Upper lobe of left lung (tissue), 4 donors: ENCODE measurements at regions not wholly inside any gene's neighbourhood (a gene's known extent, or its start where the extent isn't known, plus 50 kb on each side); places are given as distances from the start of the nearest gene placed in this dataset.

Experiments
- CTCF ChIP-seq, 6 experiments: fragments of 450-650 bp in 4 of 6; fragments of 200-600 bp in 2 of 6; sonication (generic) in 2 of 6; IDR thresholded peaks; one replicate each; pipeline ENCODE4 v1.5.1; 2016 to 2019; ENCODE audit warnings: antibody characterized with exemption in 6 of 6
- EP300 ChIP-seq, 4 donors: sonication (generic); formaldehyde crosslinking; IDR thresholded peaks; one replicate each; pipeline ENCODE4 v1.5.1; 2017; ENCODE audit warnings: antibody characterized with exemption in 4 of 4, control low read depth in 2 of 4
- POLR2A ChIP-seq, 4 donors: fragments of 450-650 bp; IDR thresholded peaks; one replicate each; pipeline ENCODE4 v1.5.1; 2016 to 2017; ENCODE audit warnings: antibody characterized with exemption in 4 of 4, mild to moderate bottlenecking in 2 of 4
- POLR2AphosphoS5 ChIP-seq, 2 donors: sonication (generic); formaldehyde crosslinking; IDR thresholded peaks; one replicate each; pipeline ENCODE4 v1.5.1; 2017; ENCODE audit warnings: antibody characterized with exemption in 2 of 2

DNA sequence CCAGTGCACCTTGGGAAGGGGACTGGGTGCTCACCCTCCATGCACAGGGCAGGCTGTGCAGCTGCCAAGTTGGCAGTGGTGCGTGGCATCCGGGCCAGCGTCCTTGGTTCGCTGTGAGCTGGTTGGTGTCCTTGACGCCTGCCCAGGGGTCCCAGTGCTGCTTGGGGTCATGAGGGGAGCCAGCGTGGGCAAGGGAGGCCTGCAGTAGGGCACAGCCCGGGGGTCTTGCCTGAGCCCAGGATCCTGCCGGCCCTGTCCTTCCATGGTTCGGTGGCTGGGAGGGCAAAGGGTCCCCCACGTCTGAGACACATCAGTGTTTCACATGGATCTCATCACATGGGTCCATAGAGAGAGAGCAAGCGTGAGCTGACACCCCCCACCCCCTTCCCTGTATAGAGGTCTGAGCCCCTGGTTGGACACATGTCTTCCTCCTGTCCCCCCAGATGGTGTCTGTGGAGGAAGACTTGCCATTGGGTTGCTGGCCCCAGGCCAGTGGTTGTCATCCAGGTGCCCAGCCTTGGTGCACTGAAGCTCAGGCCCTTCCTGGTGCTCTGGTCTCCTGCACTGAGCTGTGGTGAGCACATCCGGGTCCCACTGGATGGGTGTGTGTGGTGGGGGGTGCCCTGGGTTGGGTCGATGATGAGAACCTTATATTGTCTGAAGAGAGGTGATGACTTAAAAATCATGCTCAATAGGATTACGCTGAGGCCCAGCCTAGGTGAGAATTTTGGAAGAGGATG, 232.3 kb downstream of the SNRPN start:
- TF ChIP-seq CTCF (IDR thresholded peaks at IDR 0.05) (no peak), EP300 (IDR thresholded peaks at IDR 0.05) (no peak), POLR2A (IDR thresholded peaks at IDR 0.05) (no peak), POLR2AphosphoS5 (IDR thresholded peaks at IDR 0.05) (no peak)
